ENCODE measurements at regions not wholly inside any gene's neighbourhood (a gene's known extent, or its start where the extent isn't known, plus 50 kb on each side); places are given as distances from the start of the nearest gene placed in this dataset.

- Mint-ChIP-seq H3K27ac (ENCODE audit: unreplicated experiment) (no peak overlapping the region), H3K27me3 (ENCODE audit: unreplicated experiment) (no peaks in the 10 kb centered on the region), H3K4me1 (ENCODE audit: unreplicated experiment) (peaks cover 29% of the 10 kb centered on the region), H3K9me3 (ENCODE audit: unreplicated experiment) (no peaks in the 10 kb centered on the region), H3K4me3 (ENCODE audit: unreplicated experiment) (no peak overlapping the region), H3K36me3 (ENCODE audit: unreplicated experiment) (peaks cover 4% of the 10 kb centered on the region)
- no peak for TF ChIP-seq CTCF (IDR thresholded peaks at IDR 0.05)
- no peak for DNase-seq (ENCODE audit: extremely low spot score, unreplicated experiment)
Measured at GRCh38 chr9:86521322-86521721, 167.1 kb upstream of the TUT7 start.

- TF ChIP-seq CTCF (IDR thresholded peaks at IDR 0.05), result no peak
- no peak for DNase-seq (ENCODE audit: extremely low spot score, unreplicated experiment)
Measured at GRCh38 chr9:86519066-86519615, 164.9 kb upstream of the TUT7 start.

GRCh38 chr9:86517475-86517874 lies 163.3 kb upstream of the TUT7 start:
- Mint-ChIP-seq H3K27ac (ENCODE audit: unreplicated experiment) (no peak overlapping the region), H3K4me1 (ENCODE audit: unreplicated experiment) (peaks cover 45% of the 10 kb centered on the region), H3K27me3 (ENCODE audit: unreplicated experiment) (no peaks in the 10 kb centered on the region), H3K36me3 (ENCODE audit: unreplicated experiment) (peaks cover 4% of the 10 kb centered on the region), H3K4me3 (ENCODE audit: unreplicated experiment) (no peak overlapping the region), H3K9me3 (ENCODE audit: unreplicated experiment) (no peaks in the 10 kb centered on the region)
- DNase-seq (ENCODE audit: extremely low spot score, unreplicated experiment), result no peak
- TF ChIP-seq CTCF (IDR thresholded peaks at IDR 0.05), result no peak

More at GRCh38 chr9:86519066-86519615, 164.9 kb upstream of the TUT7 start:
- Mint-ChIP-seq H3K27ac (ENCODE audit: unreplicated experiment) (peak overlapping the region; percentile 70), H3K4me1 (ENCODE audit: unreplicated experiment) (peaks cover 32% of the 10 kb centered on the region), H3K9me3 (ENCODE audit: unreplicated experiment) (no peaks in the 10 kb centered on the region), H3K4me3 (ENCODE audit: unreplicated experiment) (no peak overlapping the region), H3K27me3 (ENCODE audit: unreplicated experiment) (no peaks in the 10 kb centered on the region), H3K36me3 (ENCODE audit: unreplicated experiment) (peaks cover 4% of the 10 kb centered on the region)

GRCh38 chr9:86516564-86516963 lies 162.4 kb upstream of the TUT7 start:
- H3K36me3 Mint-ChIP-seq (ENCODE audit: unreplicated experiment), result peaks cover 4% of the 10 kb centered on the region
- peaks cover 45% of the 10 kb centered on the region for H3K4me1 Mint-ChIP-seq (ENCODE audit: unreplicated experiment)
- no peaks in the 10 kb centered on the region for H3K27me3 Mint-ChIP-seq (ENCODE audit: unreplicated experiment)
- no peak for TF ChIP-seq CTCF (IDR thresholded peaks at IDR 0.05)
- H3K9me3 Mint-ChIP-seq (ENCODE audit: unreplicated experiment), result no peaks in the 10 kb centered on the region
- no peak for DNase-seq (ENCODE audit: extremely low spot score, unreplicated experiment)
- no peak overlapping the region for H3K27ac Mint-ChIP-seq (ENCODE audit: unreplicated experiment)
- H3K4me3 Mint-ChIP-seq (ENCODE audit: unreplicated experiment), result no peak overlapping the region

- Mint-ChIP-seq H3K27me3 (ENCODE audit: unreplicated experiment) (no peaks in the 10 kb centered on the region), H3K4me1 (ENCODE audit: unreplicated experiment) (peaks cover 37% of the 10 kb centered on the region), H3K9me3 (ENCODE audit: unreplicated experiment) (no peaks in the 10 kb centered on the region), H3K27ac (ENCODE audit: unreplicated experiment) (no peak overlapping the region), H3K36me3 (ENCODE audit: unreplicated experiment) (no peaks in the 10 kb centered on the region), H3K4me3 (ENCODE audit: unreplicated experiment) (no peak overlapping the region)
- TF ChIP-seq CTCF (IDR thresholded peaks at IDR 0.05), result no peak
- no peak for DNase-seq (ENCODE audit: extremely low spot score, unreplicated experiment)
Measured at GRCh38 chr9:86515221-86515620, 161.0 kb upstream of the TUT7 start.

All from osteocyte (in vitro differentiated cells).